Endodermal cell (in vitro differentiated cells): ENCODE measurements at regions not wholly inside any gene's neighbourhood (a gene's known extent, or its start where the extent isn't known, plus 50 kb on each side); places are given as distances from the start of the nearest gene placed in this dataset.
"Not testable (repeated sequence)": the region's sequence is repeated elsewhere in the genome, so short reads cannot be mapped to it uniquely, and the experiment has no call there.

ENCODE experiments used
- DNase-seq: peaks from one replicate; pipeline ENCODE4 v3.0.0-alpha.2; 2017
- H3K27ac ChIP-seq: 2 replicates; pipeline ENCODE4 v1.5.1; 2013; ENCODE audit warnings: mild to moderate bottlenecking, low read depth, low read length, moderate library complexity
- H3K27me3 ChIP-seq: 2 replicates; pipeline ENCODE4 v1.6.1; 2013; ENCODE audit warnings: mild to moderate bottlenecking, low read length, moderate library complexity; ENCODE audit not compliant: insufficient read depth, control insufficient read depth, poor library complexity, severe bottlenecking
- H3K36me3 ChIP-seq: 2 replicates; pipeline ENCODE4 v1.7.0; 2013; ENCODE audit warnings: mild to moderate bottlenecking, low read length, moderate library complexity; ENCODE audit not compliant: control insufficient read depth, insufficient read depth
- H3K4me1 ChIP-seq: one replicate; pipeline ENCODE4 v1.7.0; 2013; ENCODE audit warnings: low read length; ENCODE audit not compliant: control insufficient read depth, insufficient read depth
- H3K4me3 ChIP-seq: 2 replicates; pipeline ENCODE4 v1.5.1; 2013; ENCODE audit warnings: mild to moderate bottlenecking, low read length, moderate library complexity
- H3K9ac ChIP-seq: 2 replicates; pipeline ENCODE4 v1.6.1; 2013; ENCODE audit warnings: mild to moderate bottlenecking, low read length, moderate library complexity; ENCODE audit not compliant: poor library complexity, severe bottlenecking; ENCODE audit errors: extremely low read depth
- H3K9me3 ChIP-seq: 2 replicates; pipeline ENCODE4 v1.6.1; 2013; ENCODE audit warnings: mild to moderate bottlenecking, low read length, moderate library complexity; ENCODE audit not compliant: control insufficient read depth
- H3K27ac Mint-ChIP-seq: 2 replicates; pipeline ENCODE4 v1.8.0; 2020; ENCODE audit warnings: mixed read lengths
- H3K27me3 Mint-ChIP-seq: 2 replicates; pipeline ENCODE4 v1.8.0; 2021; ENCODE audit warnings: mild to moderate bottlenecking, mixed read lengths; ENCODE audit not compliant: insufficient read depth
- H3K36me3 Mint-ChIP-seq: 2 replicates; pipeline ENCODE4 v1.8.0; 2020; ENCODE audit warnings: low read depth, mixed read lengths
- H3K4me1 Mint-ChIP-seq: 2 replicates; pipeline ENCODE4 v1.8.0; 2020; ENCODE audit warnings: mixed read lengths
- H3K4me3 Mint-ChIP-seq: 2 replicates; pipeline ENCODE4 v1.8.0; 2020; ENCODE audit warnings: mild to moderate bottlenecking, moderate library complexity, mixed read lengths
- H3K9me3 Mint-ChIP-seq: 2 replicates; pipeline ENCODE4 v1.8.0; 2020; ENCODE audit warnings: mild to moderate bottlenecking, mixed read lengths
- WGBS, 2 experiments: methylation state at CpG; one replicate each; pipeline versions ENCODE4 v1.1.5 to v1.1.7; 2013; ENCODE audit warnings: missing lambda C conversion rate in 2 of 2, mixed read lengths in 1 of 2; ENCODE audit not compliant: insufficient coverage in 1 of 2, insufficient read length in 1 of 2; 5-methylcytosine and 5-hydroxymethylcytosine counted together
- TF ChIP-seq, protein P1 (sequence below): fragments of 200-600 bp; sonication (generic); conservative IDR thresholded peaks from 2 replicates; pipeline ENCODE4 v1.5.0; 2021; ENCODE audit warnings: antibody characterized with exemption, mild to moderate bottlenecking

DNA sequence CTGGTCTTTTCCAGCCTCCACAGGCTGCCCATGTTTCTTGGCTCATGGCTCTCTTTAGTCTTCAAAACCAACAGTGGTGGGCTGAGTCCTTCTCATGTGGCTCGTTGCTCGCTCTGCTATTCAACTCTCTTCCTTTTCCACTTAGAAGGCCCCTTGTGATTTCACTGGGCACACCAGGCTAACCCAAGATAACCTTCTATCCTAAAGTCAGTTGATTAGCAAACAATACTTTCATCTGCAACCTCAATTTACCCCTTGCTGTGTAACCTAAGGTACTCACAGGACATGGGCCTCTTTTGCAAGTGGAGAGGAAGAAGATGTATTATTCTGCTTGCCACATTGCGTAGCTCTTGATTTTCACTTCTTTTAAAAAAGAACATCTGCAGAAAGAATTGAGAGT lies 79.6 kb downstream of the UTRN start:
- Mint-ChIP-seq H3K9me3 (peaks cover 14% of the 10 kb centered on the region), H3K36me3 (peaks cover 10% of the 10 kb centered on the region), H3K27ac (peak overlapping the region; percentile 24), H3K4me1 (peaks cover 22% of the 10 kb centered on the region), H3K27me3 (no peaks in the 10 kb centered on the region), H3K4me3 (no peak overlapping the region)
- TF ChIP-seq, protein P1, sequence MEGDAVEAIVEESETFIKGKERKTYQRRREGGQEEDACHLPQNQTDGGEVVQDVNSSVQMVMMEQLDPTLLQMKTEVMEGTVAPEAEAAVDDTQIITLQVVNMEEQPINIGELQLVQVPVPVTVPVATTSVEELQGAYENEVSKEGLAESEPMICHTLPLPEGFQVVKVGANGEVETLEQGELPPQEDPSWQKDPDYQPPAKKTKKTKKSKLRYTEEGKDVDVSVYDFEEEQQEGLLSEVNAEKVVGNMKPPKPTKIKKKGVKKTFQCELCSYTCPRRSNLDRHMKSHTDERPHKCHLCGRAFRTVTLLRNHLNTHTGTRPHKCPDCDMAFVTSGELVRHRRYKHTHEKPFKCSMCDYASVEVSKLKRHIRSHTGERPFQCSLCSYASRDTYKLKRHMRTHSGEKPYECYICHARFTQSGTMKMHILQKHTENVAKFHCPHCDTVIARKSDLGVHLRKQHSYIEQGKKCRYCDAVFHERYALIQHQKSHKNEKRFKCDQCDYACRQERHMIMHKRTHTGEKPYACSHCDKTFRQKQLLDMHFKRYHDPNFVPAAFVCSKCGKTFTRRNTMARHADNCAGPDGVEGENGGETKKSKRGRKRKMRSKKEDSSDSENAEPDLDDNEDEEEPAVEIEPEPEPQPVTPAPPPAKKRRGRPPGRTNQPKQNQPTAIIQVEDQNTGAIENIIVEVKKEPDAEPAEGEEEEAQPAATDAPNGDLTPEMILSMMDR = no peak
- Histone ChIP-seq H3K27me3 (no peaks in the 10 kb centered on the region), H3K36me3 (no peaks in the 10 kb centered on the region), H3K4me3 (peak overlapping the region; percentile 41), H3K4me1 (peaks cover 5% of the 10 kb centered on the region), H3K27ac (no peak overlapping the region), H3K9me3 (peaks cover 16% of the 10 kb centered on the region), H3K9ac (no peak overlapping the region)
- 60 to 62% methylated on average over 2 to 3 of the region's 3 CpGs for WGBS, 2 experiments
- DNase-seq = no peak

DNA sequence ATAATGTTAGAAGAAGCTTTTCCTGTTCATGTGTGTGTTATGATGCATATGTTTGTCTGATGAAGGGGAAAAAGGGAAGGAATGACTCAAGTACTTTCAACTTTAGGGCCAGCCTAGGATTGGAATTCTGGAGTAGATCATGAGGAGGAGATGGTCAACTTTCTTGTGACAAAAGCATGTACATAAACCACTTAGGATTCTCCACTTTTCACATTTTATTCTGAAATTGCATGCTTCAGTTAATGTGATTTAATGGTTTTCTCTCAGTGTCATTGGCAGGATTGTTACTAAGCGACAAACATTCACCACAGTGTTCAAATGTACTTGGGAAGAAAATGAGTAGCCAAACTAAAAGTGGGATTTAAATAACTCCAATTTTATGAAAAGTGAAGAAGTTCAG lies 80.1 kb downstream of the UTRN start:
- Histone ChIP-seq H3K9me3 (peaks cover 19% of the 10 kb centered on the region), H3K4me3 (no peak overlapping the region), H3K36me3 (peaks cover 4% of the 10 kb centered on the region), H3K9ac (no peak overlapping the region), H3K27me3 (no peaks in the 10 kb centered on the region), H3K27ac (no peak overlapping the region), H3K4me1 (peaks cover 5% of the 10 kb centered on the region)
- WGBS, 2 experiments = 94 to 100% methylated on average over 1 of the region's 1 CpG
- no peak for DNase-seq
- TF ChIP-seq, protein P1 = no peak
- H3K4me1 Mint-ChIP-seq = peaks cover 22% of the 10 kb centered on the region
- no peak overlapping the region for H3K27ac Mint-ChIP-seq
- no peaks in the 10 kb centered on the region for H3K27me3 Mint-ChIP-seq
- no peak overlapping the region for H3K4me3 Mint-ChIP-seq
- peaks cover 15% of the 10 kb centered on the region for H3K36me3 Mint-ChIP-seq
- peaks cover 17% of the 10 kb centered on the region for H3K9me3 Mint-ChIP-seq

DNA sequence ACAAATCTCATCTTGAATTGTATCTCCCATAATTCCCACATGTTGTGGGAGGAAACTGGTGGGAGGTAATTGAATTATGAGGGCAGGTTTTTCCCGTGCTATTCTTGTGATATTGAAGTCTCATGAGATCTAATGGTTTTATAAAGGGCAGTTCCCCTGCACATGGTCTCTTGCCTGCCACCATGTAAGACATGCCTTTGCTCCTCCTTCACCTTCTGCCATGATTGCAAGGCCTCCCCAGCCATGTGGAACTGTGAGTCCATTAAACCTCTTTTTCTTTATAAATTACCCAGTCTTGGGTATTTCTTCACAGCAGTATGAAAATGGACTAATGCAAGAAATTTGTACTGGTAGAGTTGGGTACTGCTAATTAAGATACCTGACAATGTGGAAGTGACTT lies 84.6 kb downstream of the UTRN start:
- not testable (repeated sequence) for H3K4me1 Mint-ChIP-seq, H3K4me3 ChIP-seq, H3K9ac ChIP-seq, H3K27me3 Mint-ChIP-seq, H3K36me3 ChIP-seq, H3K27ac Mint-ChIP-seq, H3K27ac ChIP-seq, H3K4me1 ChIP-seq, H3K4me3 Mint-ChIP-seq, H3K27me3 ChIP-seq, DNase-seq
- H3K9me3 ChIP-seq = peaks cover 20% of the 10 kb centered on the region
- 93% methylated on average over 1 of the region's 1 CpG; no CpG with 5 or more reads in 1 of the 2 experiments for WGBS, 2 experiments
- Mint-ChIP-seq H3K36me3 (peaks cover 26% of the 10 kb centered on the region), H3K9me3 (peaks cover 19% of the 10 kb centered on the region)

DNA sequence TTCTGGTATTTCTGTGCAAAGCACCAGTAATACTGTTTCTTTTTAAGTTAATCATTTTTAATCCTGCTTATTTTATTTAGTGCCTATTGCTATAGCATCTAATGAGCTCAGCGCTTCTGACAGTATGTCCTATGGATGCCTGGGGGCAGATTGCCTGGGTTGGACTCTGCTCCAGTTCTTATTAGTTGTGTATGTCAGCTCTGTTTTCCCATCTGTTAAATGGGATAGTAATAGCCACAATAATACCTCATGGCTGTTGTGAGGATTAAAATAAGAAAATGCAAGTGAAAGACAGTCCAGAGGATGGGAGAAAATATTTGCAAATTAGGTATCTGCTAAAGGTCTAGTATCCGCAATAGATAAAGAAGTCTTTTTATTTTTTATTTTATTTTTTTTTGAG lies 87.0 kb downstream of the UTRN start:
- Mint-ChIP-seq H3K27me3 (no peaks in the 10 kb centered on the region), H3K9me3 (peaks cover 19% of the 10 kb centered on the region), H3K36me3 (peaks cover 26% of the 10 kb centered on the region), H3K4me3 (no peak overlapping the region), H3K27ac (no peak overlapping the region), H3K4me1 (peaks cover 6% of the 10 kb centered on the region)
- H3K27me3 ChIP-seq = no peaks in the 10 kb centered on the region
- no peak overlapping the region for H3K9ac ChIP-seq
- H3K9me3 ChIP-seq = peaks cover 20% of the 10 kb centered on the region
- TF ChIP-seq, protein P1 = no peak
- no peaks in the 10 kb centered on the region for H3K4me1 ChIP-seq
- H3K4me3 ChIP-seq = no peak overlapping the region
- DNase-seq = no peak
- WGBS, 2 experiments = 80 to 98% methylated on average over 1 to 2 of the region's 2 CpGs
- H3K27ac ChIP-seq = no peak overlapping the region
- H3K36me3 ChIP-seq = peaks cover 5% of the 10 kb centered on the region
